SK-N-MC (cell line): ENCODE measurements at regions not wholly inside any gene's neighbourhood (a gene's known extent, or its start where the extent isn't known, plus 50 kb on each side); places are given as distances from the start of the nearest gene placed in this dataset.

ENCODE experiments used
- DNase-seq: peaks from one replicate; pipeline ENCODE4 v3.0.0-alpha.2; 2011; ENCODE audit warnings: low read depth, low spot score
- H3K27ac ChIP-seq: fragments of 200-600 bp; sonication (generic); 2 replicates; pipeline ENCODE4 v1.5.1; 2016; ENCODE audit warnings: mixed run types
- H3K36me3 ChIP-seq: fragments of 200-600 bp; sonication (generic); 2 replicates; pipeline ENCODE4 v1.6.1; 2017; ENCODE audit warnings: antibody characterized with exemption, low read length, mixed read lengths; ENCODE audit not compliant: insufficient read depth
- H3K4me3 ChIP-seq: fragments of 200-600 bp; sonication (generic); 2 replicates; pipeline ENCODE4 v1.5.1; 2016
- H3K9ac ChIP-seq: fragments of 200-600 bp; sonication (generic); 2 replicates; pipeline ENCODE4 v1.8.0; 2017; ENCODE audit warnings: mixed run types, mixed read lengths; ENCODE audit not compliant: insufficient read length
- H3K9me3 ChIP-seq: fragments of 200-600 bp; sonication (generic); 2 replicates; pipeline ENCODE4 v1.6.1; 2017; ENCODE audit warnings: low read depth, mild to moderate bottlenecking, antibody characterized with exemption, low read length, moderate library complexity, mixed read lengths
- EZH2 ChIP-seq: fragments of 200-600 bp; sonication (generic); IDR thresholded peaks from one replicate; pipeline ENCODE4 v1.6.1; 2017; ENCODE audit warnings: antibody characterized with exemption
- FOXP2 ChIP-seq: optimal IDR thresholded peaks from 2 replicates; pipeline ENCODE3; 2011; ENCODE audit warnings: mild to moderate bottlenecking, moderate library complexity; ENCODE audit not compliant: insufficient read depth; ENCODE audit errors: extremely low read length, control extremely low read depth
- POLR2AphosphoS5 ChIP-seq: IDR thresholded peaks from 2 replicates; pipeline ENCODE4 v1.6.1; 2012; ENCODE audit warnings: mild to moderate bottlenecking, low read depth, low read length, borderline replicate concordance

DNA sequence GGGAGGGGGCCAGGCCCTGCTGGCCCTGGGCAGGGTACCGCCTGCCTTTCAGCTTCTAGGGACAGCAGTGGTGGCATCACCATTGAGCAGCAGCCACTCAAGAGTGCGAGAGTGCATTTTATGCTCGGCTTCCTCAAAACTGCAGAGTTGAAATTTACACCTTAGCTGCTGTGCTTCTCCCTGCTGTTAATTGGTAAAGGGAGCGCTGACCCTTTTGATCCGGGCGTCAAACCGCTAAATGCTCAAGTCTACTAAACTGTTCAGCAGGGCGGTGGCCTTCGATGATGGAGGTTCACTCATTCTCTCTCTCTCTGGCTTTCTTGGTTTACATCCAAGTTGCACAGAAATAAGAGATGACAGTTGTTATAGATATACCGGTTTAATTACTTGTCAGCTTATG is 368.6 kb upstream of the IRX2 start:
- TF ChIP-seq EZH2: no peak
- TF ChIP-seq POLR2AphosphoS5: no peak
- no peak for TF ChIP-seq FOXP2
- H3K9me3 ChIP-seq: no peaks in the 10 kb centered on the region
- DNase-seq: no peak

DNA sequence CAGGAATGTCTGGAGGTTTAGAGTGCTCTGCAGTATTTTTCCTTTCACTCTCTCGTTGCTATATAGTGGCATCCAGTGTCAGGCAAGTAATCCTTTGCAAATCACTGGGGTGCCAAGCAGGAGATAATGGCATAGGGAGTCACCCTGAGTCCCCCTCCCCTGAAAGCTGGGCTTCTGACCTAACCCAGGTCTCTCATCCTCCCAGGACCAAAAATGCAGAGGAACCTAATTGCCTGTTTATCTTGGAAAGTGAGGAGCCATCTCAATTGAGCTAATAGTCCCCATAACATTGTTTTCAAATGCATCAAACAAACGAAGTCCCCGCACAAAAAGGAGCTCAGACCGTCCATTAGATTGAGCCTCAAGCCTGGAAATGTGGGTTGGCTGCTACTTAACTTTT is 368.0 kb upstream of the IRX2 start:
- no peak overlapping the region for H3K9ac ChIP-seq
- no peak overlapping the region for H3K4me3 ChIP-seq
- no peaks in the 10 kb centered on the region for H3K36me3 ChIP-seq
- no peak overlapping the region for H3K27ac ChIP-seq
- TF ChIP-seq FOXP2: no peak
- TF ChIP-seq POLR2AphosphoS5: no peak
- TF ChIP-seq EZH2: no peak
- DNase-seq: no peak
- no peaks in the 10 kb centered on the region for H3K9me3 ChIP-seq

More for the DNA sequence above, 368.6 kb upstream of the IRX2 start:
- H3K36me3 ChIP-seq: no peaks in the 10 kb centered on the region
- H3K4me3 ChIP-seq: no peak overlapping the region
- H3K27ac ChIP-seq: no peak overlapping the region
- no peak overlapping the region for H3K9ac ChIP-seq

DNA sequence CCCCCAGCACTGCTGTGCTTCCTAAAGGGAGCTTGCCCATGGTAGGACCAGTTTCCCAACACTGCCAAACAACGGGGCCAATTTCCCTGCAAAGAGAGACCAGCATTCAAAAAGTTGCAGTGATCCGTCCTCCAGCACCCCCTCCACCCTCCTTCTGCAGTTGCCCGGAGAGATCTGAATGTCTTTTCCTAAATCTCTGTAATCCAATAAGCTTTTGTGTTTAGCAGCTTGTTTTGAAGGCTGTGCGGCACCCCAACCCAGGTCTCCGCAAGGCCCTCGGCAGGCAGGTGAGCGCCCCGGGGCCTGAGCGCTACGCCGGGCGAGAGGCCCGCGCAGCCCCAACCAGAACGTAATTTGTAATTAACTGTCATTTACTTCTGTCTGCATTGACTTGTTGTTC is 366.9 kb upstream of the IRX2 start:
- no peak overlapping the region for H3K4me3 ChIP-seq
- no peak for TF ChIP-seq POLR2AphosphoS5
- no peak for TF ChIP-seq FOXP2
- TF ChIP-seq EZH2: no peak
- no peaks in the 10 kb centered on the region for H3K36me3 ChIP-seq
- no peak for DNase-seq
- H3K27ac ChIP-seq: no peak overlapping the region
- H3K9me3 ChIP-seq: no peaks in the 10 kb centered on the region
- no peak overlapping the region for H3K9ac ChIP-seq

DNA sequence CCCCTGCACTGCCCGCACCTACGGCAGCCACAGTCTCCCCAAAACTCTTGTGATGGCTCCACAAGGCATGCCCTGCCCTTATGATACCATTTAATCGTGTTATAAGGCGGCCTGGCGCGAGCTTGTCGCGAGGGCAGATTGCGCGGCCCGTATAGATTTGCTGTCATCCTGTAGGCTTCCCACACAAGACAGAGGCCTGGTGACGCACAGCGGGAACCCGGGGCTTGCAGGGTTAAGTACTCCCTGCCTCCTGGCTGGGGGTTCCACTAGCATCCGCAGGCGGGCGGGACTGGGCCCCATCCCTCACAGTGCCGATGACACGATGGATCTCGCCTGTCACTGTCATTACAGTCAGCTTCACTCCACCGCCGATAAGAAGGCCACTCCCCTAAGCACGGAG is 364.9 kb upstream of the IRX2 start:
- Histone ChIP-seq H3K27ac (no peak overlapping the region), H3K9ac (no peak overlapping the region), H3K36me3 (no peaks in the 10 kb centered on the region), H3K4me3 (no peak overlapping the region), H3K9me3 (no peaks in the 10 kb centered on the region)
- TF ChIP-seq FOXP2: no peak
- no peak for TF ChIP-seq EZH2
- no peak for TF ChIP-seq POLR2AphosphoS5
- no peak for DNase-seq

DNA sequence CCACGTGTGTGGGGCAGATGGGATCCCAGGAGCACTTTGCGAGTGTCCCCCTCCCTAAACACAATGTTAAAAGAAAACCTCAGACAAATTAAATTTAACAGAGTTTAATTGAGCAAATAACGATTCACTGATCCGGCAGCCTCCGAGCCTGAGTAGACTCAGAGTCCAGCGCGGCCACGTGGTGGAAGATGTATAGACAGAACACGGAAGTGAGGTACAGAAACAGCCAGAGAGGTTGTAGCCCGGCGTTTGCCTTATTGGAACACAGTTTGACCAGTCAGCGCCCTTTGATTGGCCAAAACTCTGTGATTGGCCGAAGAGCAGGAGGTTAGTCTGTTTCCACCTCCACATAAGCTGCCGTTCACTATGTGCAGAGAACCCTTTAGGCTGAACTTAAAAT is 363.0 kb upstream of the IRX2 start:
- H3K9me3 ChIP-seq: no peaks in the 10 kb centered on the region
- H3K36me3 ChIP-seq: no peaks in the 10 kb centered on the region
- DNase-seq: no peak
- no peak overlapping the region for H3K27ac ChIP-seq
- no peak overlapping the region for H3K9ac ChIP-seq
- H3K4me3 ChIP-seq: no peak overlapping the region
- no peak for TF ChIP-seq EZH2
- TF ChIP-seq FOXP2: no peak
- no peak for TF ChIP-seq POLR2AphosphoS5

DNA sequence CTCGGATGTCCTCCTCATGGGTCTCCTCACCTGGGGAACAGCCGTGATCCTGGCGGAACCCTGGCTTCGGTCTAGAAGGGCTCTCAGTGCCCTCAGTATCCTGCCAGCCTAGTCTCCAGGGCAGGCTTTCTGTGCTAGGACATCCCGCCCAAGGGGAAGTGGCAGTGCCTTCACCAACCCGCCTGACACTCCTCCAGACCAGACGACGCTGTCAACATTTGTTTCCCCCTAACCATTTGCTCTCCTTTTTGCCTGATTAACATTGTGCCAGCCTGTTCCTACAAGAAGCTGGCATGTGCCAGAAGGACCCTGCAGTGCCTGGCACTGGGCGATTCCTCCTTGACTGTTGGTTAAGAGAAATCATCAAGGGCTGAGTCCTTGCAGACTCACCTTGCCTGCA is 358.9 kb upstream of the IRX2 start:
- no peak for TF ChIP-seq POLR2AphosphoS5
- TF ChIP-seq EZH2: no peak
- no peak for TF ChIP-seq FOXP2
- H3K9me3 ChIP-seq: no peaks in the 10 kb centered on the region
- H3K36me3 ChIP-seq: no peaks in the 10 kb centered on the region
- no peak overlapping the region for H3K27ac ChIP-seq
- no peak overlapping the region for H3K4me3 ChIP-seq
- no peak for DNase-seq
- H3K9ac ChIP-seq: no peak overlapping the region

DNA sequence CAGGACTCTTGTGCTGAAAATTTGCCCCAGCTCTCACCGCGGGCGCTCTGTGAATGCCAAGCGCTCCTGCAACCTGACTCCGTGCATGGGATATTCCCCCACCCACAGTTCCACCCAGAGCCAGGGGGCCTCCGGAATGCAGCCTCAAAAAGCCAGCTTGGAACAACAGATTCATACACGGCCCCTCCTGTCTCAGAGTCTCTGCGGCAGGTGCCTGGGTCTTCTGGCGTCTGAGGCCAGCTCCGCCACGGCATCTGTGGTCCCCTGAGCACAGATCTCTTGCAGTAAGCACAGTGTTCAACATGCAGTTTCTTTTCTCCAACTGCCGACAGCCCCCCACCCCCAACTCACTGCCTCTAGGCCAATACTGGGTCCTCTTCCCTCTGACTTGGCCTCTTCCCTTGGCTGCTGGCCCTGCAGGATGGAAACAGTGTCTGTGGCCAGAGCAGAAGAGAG is 355.7 kb upstream of the IRX2 start:
- Histone ChIP-seq H3K9ac (no peak overlapping the region), H3K9me3 (no peaks in the 10 kb centered on the region), H3K4me3 (no peak overlapping the region), H3K27ac (no peak overlapping the region), H3K36me3 (no peaks in the 10 kb centered on the region)
- DNase-seq: no peak
- TF ChIP-seq FOXP2 (no peak), POLR2AphosphoS5 (no peak), EZH2 (no peak)

DNA sequence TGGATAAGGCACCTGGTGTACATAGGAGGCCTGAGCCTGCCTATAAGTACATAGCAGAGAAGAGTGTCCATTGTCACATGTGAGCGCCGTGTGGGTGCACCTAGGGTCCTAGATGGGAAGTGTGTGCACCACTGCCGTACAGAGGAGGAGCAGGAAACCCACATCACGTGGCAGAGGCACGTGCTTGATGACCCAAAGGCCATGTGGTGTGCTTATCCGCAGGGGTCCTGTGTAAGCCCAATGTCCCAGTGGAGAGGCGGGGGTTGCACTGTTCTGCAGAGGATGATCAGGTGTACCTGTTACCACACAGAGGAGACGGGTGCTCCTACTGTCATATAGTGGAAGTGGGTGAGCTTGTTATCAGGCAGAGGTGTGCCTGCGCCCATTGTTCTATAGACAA is 354.1 kb upstream of the IRX2 start:
- no peaks in the 10 kb centered on the region for H3K9me3 ChIP-seq
- no peaks in the 10 kb centered on the region for H3K36me3 ChIP-seq
- no peak overlapping the region for H3K4me3 ChIP-seq
- TF ChIP-seq EZH2 (no peak), POLR2AphosphoS5 (no peak), FOXP2 (no peak)
- DNase-seq: no peak
- H3K27ac ChIP-seq: no peak overlapping the region
- H3K9ac ChIP-seq: no peak overlapping the region

DNA sequence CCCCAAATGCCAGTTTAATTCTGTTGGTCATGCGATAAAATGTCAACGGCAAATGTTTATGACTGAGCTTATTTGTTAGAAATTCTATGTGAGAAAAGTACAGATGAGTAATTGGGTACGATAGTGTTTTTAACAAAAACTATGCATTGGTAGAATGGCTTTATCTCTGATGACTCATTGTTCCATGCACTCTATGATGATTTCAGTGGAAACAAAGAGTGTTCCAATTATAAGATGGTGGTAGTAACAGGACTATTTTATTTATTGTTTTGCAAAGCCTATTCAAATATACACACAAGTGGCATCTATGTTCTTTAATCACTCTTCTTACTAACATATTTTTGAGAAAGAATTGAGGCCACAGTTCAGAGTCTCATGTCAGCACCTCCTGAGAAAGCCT is 353.7 kb upstream of the IRX2 start:
- Histone ChIP-seq H3K9ac (no peak overlapping the region), H3K4me3 (no peak overlapping the region), H3K27ac (no peak overlapping the region), H3K36me3 (no peaks in the 10 kb centered on the region), H3K9me3 (no peaks in the 10 kb centered on the region)
- DNase-seq: no peak
- TF ChIP-seq FOXP2: no peak
